Fibroblast of mammary gland (primary cell): ENCODE measurements at regions not wholly inside any gene's neighbourhood (a gene's known extent, or its start where the extent isn't known, plus 50 kb on each side); places are given as distances from the start of the nearest gene placed in this dataset.

Source experiments
- DNase-seq: peaks from one replicate; pipeline ENCODE4 v3.0.0-alpha.2; 2010; ENCODE audit warnings: low read depth
- H3K4me3 ChIP-seq: 2 replicates; pipeline ENCODE4 v1.5.1; 2011; ENCODE audit warnings: low read depth, mild to moderate bottlenecking, low read length, moderate library complexity; ENCODE audit not compliant: control insufficient read depth
- CTCF ChIP-seq: conservative IDR thresholded peaks from 2 replicates; pipeline ENCODE4 v1.5.1; 2011; ENCODE audit warnings: low read depth, low read length, inconsistent platforms; ENCODE audit not compliant: control insufficient read depth, insufficient read depth

DNA sequence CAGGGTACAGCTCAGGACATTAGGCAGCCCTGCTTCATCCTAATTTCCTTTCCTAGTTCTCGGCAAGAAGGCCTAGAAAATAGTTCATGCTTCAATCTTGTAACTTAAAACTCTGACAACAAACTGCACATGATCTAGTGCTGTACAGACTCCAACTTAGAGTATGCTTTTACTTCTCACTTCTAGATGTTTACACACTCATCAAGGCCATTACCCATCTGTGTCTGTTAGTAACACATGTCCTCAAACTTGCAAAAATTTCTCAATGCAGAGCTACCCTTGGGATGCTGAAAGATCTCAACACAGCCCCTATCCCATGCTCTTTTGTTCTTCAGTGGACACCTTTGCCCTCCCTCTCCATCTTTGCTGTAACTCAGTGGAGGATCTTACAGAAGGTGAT lies 252.0 kb downstream of the OSR1 start:
- no peak for TF ChIP-seq CTCF
- DNase-seq = no peak
- H3K4me3 ChIP-seq = no peak overlapping the region

DNA sequence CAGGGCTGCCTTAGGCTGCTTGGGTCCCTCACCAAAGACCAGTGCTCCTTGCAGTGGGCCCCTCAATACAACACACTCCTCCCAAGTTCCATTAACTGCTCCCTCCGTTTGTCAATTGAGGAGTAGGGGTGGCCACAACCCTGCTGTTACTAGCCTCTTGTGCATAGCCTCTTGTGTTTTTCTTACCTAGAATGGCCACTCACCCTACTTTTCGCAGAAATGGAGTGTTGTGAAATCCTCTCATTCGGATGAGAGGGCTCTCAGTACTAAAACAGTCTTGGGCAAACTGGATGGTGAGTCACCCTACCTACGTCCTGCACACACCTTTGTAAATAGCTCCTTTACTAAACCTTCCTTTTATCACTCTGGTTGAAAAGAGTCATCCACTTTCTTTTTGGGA lies 253.9 kb downstream of the OSR1 start:
- H3K4me3 ChIP-seq = no peak overlapping the region
- no peak for DNase-seq
- TF ChIP-seq CTCF = no peak

DNA sequence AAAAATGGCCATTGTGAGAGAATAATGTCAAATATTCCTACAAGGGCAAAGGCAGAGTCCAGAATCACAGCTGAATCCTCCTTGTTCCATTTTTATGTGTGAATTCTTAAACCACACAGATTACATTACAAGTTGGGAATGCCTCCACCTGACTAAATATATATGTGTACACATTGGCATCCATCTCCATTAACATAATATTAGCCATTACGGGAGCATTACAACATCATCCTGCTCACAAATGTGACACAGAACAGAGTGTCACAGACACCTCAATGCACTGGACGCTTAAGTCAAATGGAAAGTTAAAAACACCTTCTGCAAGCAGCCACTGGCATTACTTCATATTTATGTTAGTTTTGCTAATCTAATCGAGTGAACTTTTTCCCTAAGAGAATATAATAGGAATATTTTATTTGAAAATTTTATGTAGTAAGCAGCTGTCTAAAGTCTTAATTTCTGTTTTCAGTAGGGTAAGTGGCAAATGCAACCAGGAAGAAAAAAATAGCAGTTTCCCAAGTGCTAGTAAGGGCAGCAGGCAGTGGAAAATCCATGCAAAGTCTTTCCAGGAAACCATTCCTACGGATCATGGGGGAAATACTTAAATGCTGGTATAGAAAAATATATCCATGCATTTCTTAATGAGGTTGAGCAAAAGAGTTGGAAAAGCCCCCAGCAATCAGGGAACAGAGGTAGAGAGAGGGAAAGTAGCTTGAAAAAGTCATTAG lies 255.6 kb downstream of the OSR1 start:
- no peak for TF ChIP-seq CTCF
- no peak for DNase-seq
- no peak overlapping the region for H3K4me3 ChIP-seq

- no peak for TF ChIP-seq CTCF
- no peak overlapping the region for H3K4me3 ChIP-seq
- no peak for DNase-seq
Observed at GRCh38 chr2:19101968-19102367, 256.5 kb downstream of the OSR1 start.

DNA sequence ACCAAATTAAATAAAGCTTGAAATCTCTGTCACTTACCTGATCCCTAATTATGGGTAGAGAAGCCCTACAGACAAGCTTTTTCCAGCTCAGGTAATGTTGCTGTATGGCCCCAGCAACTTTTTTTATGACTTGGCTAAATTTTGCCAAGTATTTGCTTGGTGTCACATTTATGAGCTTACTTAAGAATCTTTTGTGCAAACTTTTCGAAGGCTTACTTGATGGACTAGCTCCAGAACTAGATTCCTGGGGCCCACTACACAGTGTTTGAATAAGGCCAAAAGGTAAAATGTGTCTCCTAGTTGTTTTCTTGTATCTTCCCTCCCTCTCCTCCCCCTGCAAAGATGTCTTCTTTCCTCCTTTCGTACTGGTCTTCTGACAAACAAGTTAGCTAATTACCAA lies 257.9 kb downstream of the OSR1 start:
- TF ChIP-seq CTCF = no peak
- DNase-seq = no peak
- no peak overlapping the region for H3K4me3 ChIP-seq

DNA sequence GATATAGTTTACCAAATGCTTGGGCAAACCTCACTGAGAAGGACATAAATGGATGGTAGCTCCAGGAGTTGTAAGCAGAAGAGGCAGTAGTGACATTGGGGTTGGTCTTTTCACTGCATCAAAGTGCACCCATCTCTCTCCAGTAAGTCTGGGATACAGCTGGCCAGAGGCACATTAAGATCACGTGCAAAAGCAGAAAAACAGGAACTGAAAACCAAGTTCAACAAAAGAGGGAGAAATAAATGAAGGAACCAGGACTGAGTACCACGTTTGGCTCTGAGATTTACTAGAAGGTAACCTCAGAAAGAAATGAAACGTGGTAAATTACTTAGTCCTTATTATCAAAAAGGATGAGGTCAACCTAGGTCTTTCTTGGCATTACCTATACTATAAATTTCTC lies 259.2 kb downstream of the OSR1 start:
- TF ChIP-seq CTCF = no peak
- H3K4me3 ChIP-seq = no peak overlapping the region
- DNase-seq = no peak
